H1 (cell line): ENCODE measurements at regions not wholly inside any gene's neighbourhood (a gene's known extent, or its start where the extent isn't known, plus 50 kb on each side); places are given as distances from the start of the nearest gene placed in this dataset.

Source experiments
- FOSL1 ChIP-seq: IDR thresholded peaks from 2 replicates; pipeline ENCODE4 v1.6.1; 2011; ENCODE audit warnings: mild to moderate bottlenecking, low read depth, low read length, moderate library complexity; ENCODE audit not compliant: insufficient read depth
- TF ChIP-seq, protein P1 (sequence below): IDR thresholded peaks from 2 replicates; pipeline ENCODE4 v1.6.1; 2011; ENCODE audit warnings: low read depth, mild to moderate bottlenecking, low read length; ENCODE audit not compliant: insufficient read depth

GRCh38 chr11:28966951-28967350 is 858.8 kb downstream of the METTL15 start (continued):
- TF ChIP-seq, protein P1, sequence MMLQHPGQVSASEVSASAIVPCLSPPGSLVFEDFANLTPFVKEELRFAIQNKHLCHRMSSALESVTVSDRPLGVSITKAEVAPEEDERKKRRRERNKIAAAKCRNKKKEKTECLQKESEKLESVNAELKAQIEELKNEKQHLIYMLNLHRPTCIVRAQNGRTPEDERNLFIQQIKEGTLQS = no peak
- no peak for TF ChIP-seq FOSL1
